H9 (cell line): ENCODE measurements at regions not wholly inside any gene's neighbourhood (a gene's known extent, or its start where the extent isn't known, plus 50 kb on each side); places are given as distances from the start of the nearest gene placed in this dataset.

Source experiments
- DNase-seq: peaks from one replicate; pipeline ENCODE4 v3.0.0-alpha.2; 2017
- H2AFZ ChIP-seq: one replicate; pipeline ENCODE4 v1.6.1; 2013; ENCODE audit warnings: mild to moderate bottlenecking, low read length, control low read depth, moderate library complexity
- H2AK5ac ChIP-seq: 2 replicates; pipeline ENCODE4 v1.6.1; 2013; ENCODE audit warnings: low read length, control low read depth, mixed read lengths; ENCODE audit not compliant: insufficient read length
- H2BK120ac ChIP-seq: one replicate; pipeline ENCODE4 v1.6.1; 2013; ENCODE audit warnings: low read depth, mild to moderate bottlenecking, low read length, control low read depth, inconsistent platforms; ENCODE audit not compliant: poor library complexity, severe bottlenecking
- H2BK12ac ChIP-seq: 2 replicates; pipeline ENCODE4 v1.6.1; 2013; ENCODE audit warnings: low read length, control low read depth, mixed read lengths, low read depth; ENCODE audit not compliant: insufficient read length
- H2BK15ac ChIP-seq: 2 replicates; pipeline ENCODE4 v1.6.1; 2013; ENCODE audit warnings: low read depth, low read length, control low read depth
- H2BK20ac ChIP-seq: one replicate; pipeline ENCODE4 v1.6.1; 2013; ENCODE audit warnings: low read depth, mild to moderate bottlenecking, low read length, control low read depth, inconsistent platforms; ENCODE audit not compliant: poor library complexity, severe bottlenecking
- H2BK5ac ChIP-seq: 2 replicates; pipeline ENCODE4 v1.6.1; 2013; ENCODE audit warnings: low read length, control low read depth, mixed read lengths; ENCODE audit not compliant: insufficient read length
- H3K14ac ChIP-seq: 2 replicates; pipeline ENCODE4 v1.6.1; 2013; ENCODE audit warnings: low read length, control low read depth; ENCODE audit not compliant: insufficient read depth
- H3K18ac ChIP-seq: 2 replicates; pipeline ENCODE4 v1.6.1; 2013; ENCODE audit warnings: low read depth, mild to moderate bottlenecking, mixed read lengths, low read length, control low read depth; ENCODE audit not compliant: insufficient read length
- H3K23ac ChIP-seq: 2 replicates; pipeline ENCODE4 v1.6.1; 2013; ENCODE audit warnings: low read length, control low read depth, mixed read lengths, low read depth; ENCODE audit not compliant: insufficient read length
- H3K23me2 ChIP-seq: 2 replicates; pipeline ENCODE4 v1.6.1; 2013; ENCODE audit warnings: low read depth, mild to moderate bottlenecking, mixed read lengths, low read length, control low read depth; ENCODE audit not compliant: insufficient read length, poor library complexity, severe bottlenecking
- H3K27ac ChIP-seq: 2 replicates; pipeline ENCODE4 v1.5.1; 2013; ENCODE audit warnings: low read length, control low read depth, mixed read lengths, low read depth; ENCODE audit not compliant: insufficient read length
- H3K27me3 ChIP-seq: 2 replicates; pipeline ENCODE4 v1.6.1; 2013; ENCODE audit warnings: low read length, control low read depth, inconsistent platforms; ENCODE audit not compliant: insufficient read depth
- H3K4ac ChIP-seq: 2 replicates; pipeline ENCODE4 v1.6.1; 2013; ENCODE audit warnings: low read depth, mild to moderate bottlenecking, control low read depth, inconsistent platforms, low read length, moderate library complexity
- H3K4me1 ChIP-seq: 2 replicates; pipeline ENCODE4 v1.6.1; 2013; ENCODE audit warnings: low read length, control low read depth, inconsistent platforms; ENCODE audit not compliant: insufficient read depth
- H3K4me2 ChIP-seq: 2 replicates; pipeline ENCODE4 v1.6.1; 2013; ENCODE audit warnings: low read length, control low read depth, mixed read lengths; ENCODE audit not compliant: insufficient read length, insufficient read depth
- H3K56ac ChIP-seq: 2 replicates; pipeline ENCODE4 v1.6.1; 2013; ENCODE audit warnings: low read depth, mild to moderate bottlenecking, mixed read lengths, low read length, control low read depth; ENCODE audit not compliant: insufficient read length
- H3K79me1 ChIP-seq: 2 replicates; pipeline ENCODE4 v1.6.1; 2013; ENCODE audit warnings: low read depth, mild to moderate bottlenecking, moderate library complexity, low read length, control low read depth, inconsistent platforms; ENCODE audit not compliant: insufficient read depth, poor library complexity, severe bottlenecking
- H3K79me2 ChIP-seq: 2 replicates; pipeline ENCODE4 v1.6.1; 2013; ENCODE audit warnings: low read length, control low read depth, inconsistent platforms; ENCODE audit not compliant: insufficient read depth
- H3K9ac ChIP-seq: 2 replicates; pipeline ENCODE4 v1.6.1; 2013; ENCODE audit warnings: low read length, control low read depth, mixed read lengths; ENCODE audit not compliant: insufficient read length; ENCODE audit errors: extremely low read depth
- H3K9me3 ChIP-seq: one replicate; pipeline ENCODE4 v1.6.1; 2013; ENCODE audit warnings: low read depth, low read length, inconsistent platforms; ENCODE audit not compliant: control insufficient read depth
- H3T11ph ChIP-seq: one replicate; pipeline ENCODE4 v1.6.1; 2013; ENCODE audit warnings: mild to moderate bottlenecking, low read length, control low read depth, inconsistent platforms
- H4K20me1 ChIP-seq: one replicate; pipeline ENCODE4 v1.6.1; 2013; ENCODE audit not compliant: control insufficient read depth, insufficient read length, insufficient read depth
- H4K5ac ChIP-seq: 2 replicates; pipeline ENCODE4 v1.6.1; 2013; ENCODE audit warnings: low read depth, mild to moderate bottlenecking, mixed read lengths, low read length, control low read depth; ENCODE audit not compliant: insufficient read length
- H4K8ac ChIP-seq: replicated peaks from 2 replicates; pipeline ENCODE4 v1.6.1; 2013; ENCODE audit warnings: low read length, control low read depth, mixed read lengths, low read depth; ENCODE audit not compliant: insufficient read length
- H4K91ac ChIP-seq: 2 replicates; pipeline ENCODE4 v1.6.1; 2013; ENCODE audit warnings: low read depth, mild to moderate bottlenecking, moderate library complexity, mixed read lengths, low read length, control low read depth; ENCODE audit not compliant: insufficient read length
- H3K27ac Mint-ChIP-seq, 3 experiments: 2 replicates in 2 of 3; 3 replicates in 1 of 3; pipeline ENCODE4 v1.8.0; 2020 to 2021; ENCODE audit warnings: mixed read lengths in 3 of 3, mild to moderate bottlenecking in 1 of 3, moderate library complexity in 1 of 3
- H3K27me3 Mint-ChIP-seq: 2 replicates; pipeline ENCODE4 v1.8.0; 2021; ENCODE audit warnings: low read depth, mild to moderate bottlenecking, moderate library complexity, mixed read lengths
- H3K36me3 Mint-ChIP-seq, 3 experiments: 2 replicates in 2 of 3; 3 replicates in 1 of 3; pipeline ENCODE4 v1.8.0; 2020 to 2021; ENCODE audit warnings: low read depth in 3 of 3, mixed read lengths in 3 of 3; ENCODE audit not compliant: insufficient read depth in 1 of 3
- H3K4me1 Mint-ChIP-seq, 2 experiments: 2 replicates each; pipeline ENCODE4 v1.8.0; 2020; ENCODE audit warnings: mixed read lengths in 2 of 2
- H3K4me3 Mint-ChIP-seq, 2 experiments: 2 replicates in 1 of 2; 3 replicates in 1 of 2; pipeline ENCODE4 v1.8.0; 2020 to 2021; ENCODE audit warnings: mild to moderate bottlenecking in 2 of 2, mixed read lengths in 2 of 2, moderate library complexity in 1 of 2
- H3K9me3 Mint-ChIP-seq, 2 experiments: 2 replicates in 1 of 2; 3 replicates in 1 of 2; pipeline ENCODE4 v1.8.0; 2020; ENCODE audit warnings: mild to moderate bottlenecking in 2 of 2, mixed read lengths in 2 of 2, moderate library complexity in 1 of 2
- WGBS: extraction: QIAGEN DNeasy Blood & Tissue Kit; methylation state at CpG from one replicate; pipeline ENCODE4 v1.1.7; 2013; ENCODE audit warnings: missing lambda C conversion rate, low lambda C conversion rate, mixed read lengths; ENCODE audit not compliant: insufficient read length; ENCODE audit errors: extremely low coverage; 5-methylcytosine and 5-hydroxymethylcytosine counted together
- TF ChIP-seq, protein P1 (sequence below): fragments of 200-600 bp; sonication (generic); conservative IDR thresholded peaks from 3 replicates; pipeline ENCODE4 v1.8.0; 2021; ENCODE audit warnings: antibody characterized with exemption, mild to moderate bottlenecking

GRCh38 chr20:39607141-39607540, 645.0 kb downstream of the DHX35 start:
- Mint-ChIP-seq H3K4me3 (no peak overlapping the region), H3K36me3 (peaks cover 0 to 3% (median 0%) of the 10 kb centered on the region in 3 experiments; a peak in 1 of 7 replicates), H3K9me3 (peaks cover 12 to 16% of the 10 kb centered on the region in 2 experiments; a peak in 4 of 5 replicates), H3K27ac (no peak overlapping the region), H3K4me1 (peaks cover 11 to 12% of the 10 kb centered on the region in 2 experiments), H3K27me3 (peaks cover 4% of the 10 kb centered on the region)
- Histone ChIP-seq H3K9me3 (no peaks in the 10 kb centered on the region), H2AK5ac (no peak overlapping the region), H3K4me2 (no peak overlapping the region), H2BK20ac (no peak overlapping the region), H3T11ph (no peak overlapping the region), H3K23me2 (no peaks in the 10 kb centered on the region), H4K91ac (no peak overlapping the region), H2AFZ (no peak overlapping the region), H2BK12ac (no peak overlapping the region), H3K18ac (no peak overlapping the region), H3K79me1 (no peaks in the 10 kb centered on the region), H3K4ac (no peak overlapping the region), H3K23ac (no peak overlapping the region), H3K27ac (no peak overlapping the region), H4K8ac (no peak overlapping the region), H3K79me2 (no peaks in the 10 kb centered on the region), H3K9ac (no peak overlapping the region), H3K14ac (no peak overlapping the region), H4K5ac (no peak overlapping the region), H2BK5ac (no peak overlapping the region), H2BK120ac (no peak overlapping the region), H3K56ac (no peak overlapping the region), H2BK15ac (no peak overlapping the region), H3K27me3 (no peaks in the 10 kb centered on the region), H4K20me1 (no peaks in the 10 kb centered on the region), H3K4me1 (peaks cover 3% of the 10 kb centered on the region; the same call in 1 of the 2 replicates)
- no CpG with 5 or more reads among the region's 1 CpG for WGBS
- no peak for DNase-seq
- TF ChIP-seq, protein P1, sequence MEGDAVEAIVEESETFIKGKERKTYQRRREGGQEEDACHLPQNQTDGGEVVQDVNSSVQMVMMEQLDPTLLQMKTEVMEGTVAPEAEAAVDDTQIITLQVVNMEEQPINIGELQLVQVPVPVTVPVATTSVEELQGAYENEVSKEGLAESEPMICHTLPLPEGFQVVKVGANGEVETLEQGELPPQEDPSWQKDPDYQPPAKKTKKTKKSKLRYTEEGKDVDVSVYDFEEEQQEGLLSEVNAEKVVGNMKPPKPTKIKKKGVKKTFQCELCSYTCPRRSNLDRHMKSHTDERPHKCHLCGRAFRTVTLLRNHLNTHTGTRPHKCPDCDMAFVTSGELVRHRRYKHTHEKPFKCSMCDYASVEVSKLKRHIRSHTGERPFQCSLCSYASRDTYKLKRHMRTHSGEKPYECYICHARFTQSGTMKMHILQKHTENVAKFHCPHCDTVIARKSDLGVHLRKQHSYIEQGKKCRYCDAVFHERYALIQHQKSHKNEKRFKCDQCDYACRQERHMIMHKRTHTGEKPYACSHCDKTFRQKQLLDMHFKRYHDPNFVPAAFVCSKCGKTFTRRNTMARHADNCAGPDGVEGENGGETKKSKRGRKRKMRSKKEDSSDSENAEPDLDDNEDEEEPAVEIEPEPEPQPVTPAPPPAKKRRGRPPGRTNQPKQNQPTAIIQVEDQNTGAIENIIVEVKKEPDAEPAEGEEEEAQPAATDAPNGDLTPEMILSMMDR, result no peak
